Heart left ventricle (tissue), 16 donors: ENCODE measurements at regions not wholly inside any gene's neighbourhood (a gene's known extent, or its start where the extent isn't known, plus 50 kb on each side); places are given as distances from the start of the nearest gene placed in this dataset.

Experiments
- ATAC-seq, 4 donors: fragments of 200-7000 bp; cut with Tn5 transposase; one replicate each; pipeline ENCODE4 v1.9.1; 2020 to 2022; ENCODE audit warnings: moderate library complexity in 4 of 4, mild to moderate bottlenecking in 3 of 4, moderate number of reproducible peaks in 1 of 4
- DNase-seq, 5 donors: peaks; one replicate each; pipeline ENCODE4 v3.0.0-alpha.2; 2020
- H3K27ac ChIP-seq, 12 donors: fragments of 200-600 bp; sonication (generic) in 4 of 12; one replicate each; pipeline versions ENCODE4 v1.5.0 to v1.8.0; 2016 to 2022; ENCODE audit warnings: mild to moderate bottlenecking in 2 of 12
- H3K27me3 ChIP-seq, 9 donors: fragments of 200-600 bp; sonication (generic) in 2 of 9; one replicate each; pipeline versions ENCODE4 v1.5.1 to v1.8.0; 2016 to 2022; ENCODE audit warnings: mild to moderate bottlenecking in 3 of 9
- H3K36me3 ChIP-seq, 9 donors: fragments of 200-600 bp; sonication (generic) in 2 of 9; one replicate each; pipeline versions ENCODE4 v1.5.0 to v1.8.0; 2018 to 2022; ENCODE audit warnings: mild to moderate bottlenecking in 2 of 9
- H3K4me1 ChIP-seq, 12 donors: fragments of 200-600 bp; sonication (generic) in 4 of 12; one replicate each; pipeline versions ENCODE4 v1.5.0 to v1.8.0; 2016 to 2022; ENCODE audit warnings: mild to moderate bottlenecking in 3 of 12
- H3K4me3 ChIP-seq, 12 donors: fragments of 200-600 bp; sonication (generic) in 4 of 12; one replicate each; pipeline versions ENCODE4 v1.5.0 to v1.8.0; 2017 to 2022; ENCODE audit warnings: mild to moderate bottlenecking in 9 of 12, moderate library complexity in 4 of 12
- H3K9me3 ChIP-seq, 12 donors: fragments of 200-600 bp; sonication (generic) in 4 of 12; one replicate each; pipeline versions ENCODE4 v1.5.0 to v1.8.0; 2016 to 2022; ENCODE audit warnings: mild to moderate bottlenecking in 1 of 12
- POLR2A ChIP-seq, 2 donors: fragments of 450-650 bp; IDR thresholded peaks; one replicate each; pipeline ENCODE4 v1.6.1; 2017; ENCODE audit warnings: antibody characterized with exemption in 2 of 2, mild to moderate bottlenecking in 2 of 2, moderate library complexity in 2 of 2
- WGBS, 4 donors: extraction: QIAGEN DNeasy Blood & Tissue Kit in 2 of 4; methylation state at CpG; one replicate each; pipeline versions ENCODE4 v1.1.5 to v1.1.7; 2013 to 2018; 5-methylcytosine and 5-hydroxymethylcytosine counted together
- intact Hi-C, 10 donors: fragments of 100-400 bp; cut with DNase I; formaldehyde crosslinking; loops; one replicate each; pipeline versions ENCODE4 v1.11.1 to v1.14.2; 2022
- TF ChIP-seq, protein P1 (sequence below), 12 donors: fragments of 200-600 bp; sonication (generic) in 4 of 12; IDR thresholded peaks; one replicate each; pipeline versions ENCODE4 v1.5.0 to v1.8.0; 2018 to 2022; ENCODE audit warnings: antibody characterized with exemption in 12 of 12, mild to moderate bottlenecking in 5 of 12
- donor health status: ischemic (EF 13 %, LVEDD 7.1; RV severe dilation, severe dysfunction).
- donor health status: healthy with polysubstance abuse.
- donor health status: DM: no; HTN: yes; CAD: no.
- donor health status: DM: no; HTN: no; CAD: no.
- donor health status: ischemic (EF 25% LVEDD 6.9; RV normal size, moderate dysfunction).
- donor health status: ischemic (EF 25% LVEDD 5.7; RV mildly dilated, moderate dysfunction).
- donor health status: healthy.
- donor health status: DM: yes; HTN: yes; CAD: no.
- donor health status: ischemic (EF 35%, LVEDD 5.7; RV mildly dilated, moderate dysfunction).
- donor health status: nonischemic (EF 11% LVEDD 7.7; RV severe dilation, severe dysfunction).
- donor health status: DM: yes; HTN: yes; CAD: no.
- donor health status: PGD.
- donor health status: ischemic (EF 29% LVEDD 5.4; RV normal size, mild dysfunction).
- donor health status: nonischemic (EF 23%, LVEDD 6.1; RV moderate dilation, normal function).

- WGBS, 4 donors, result 76 to 92% (median 85%) methylated on average over 4 of the region's 4 CpGs
- no peak for TF ChIP-seq POLR2A (IDR thresholded peaks at IDR 0.05)
- TF ChIP-seq, protein P1, sequence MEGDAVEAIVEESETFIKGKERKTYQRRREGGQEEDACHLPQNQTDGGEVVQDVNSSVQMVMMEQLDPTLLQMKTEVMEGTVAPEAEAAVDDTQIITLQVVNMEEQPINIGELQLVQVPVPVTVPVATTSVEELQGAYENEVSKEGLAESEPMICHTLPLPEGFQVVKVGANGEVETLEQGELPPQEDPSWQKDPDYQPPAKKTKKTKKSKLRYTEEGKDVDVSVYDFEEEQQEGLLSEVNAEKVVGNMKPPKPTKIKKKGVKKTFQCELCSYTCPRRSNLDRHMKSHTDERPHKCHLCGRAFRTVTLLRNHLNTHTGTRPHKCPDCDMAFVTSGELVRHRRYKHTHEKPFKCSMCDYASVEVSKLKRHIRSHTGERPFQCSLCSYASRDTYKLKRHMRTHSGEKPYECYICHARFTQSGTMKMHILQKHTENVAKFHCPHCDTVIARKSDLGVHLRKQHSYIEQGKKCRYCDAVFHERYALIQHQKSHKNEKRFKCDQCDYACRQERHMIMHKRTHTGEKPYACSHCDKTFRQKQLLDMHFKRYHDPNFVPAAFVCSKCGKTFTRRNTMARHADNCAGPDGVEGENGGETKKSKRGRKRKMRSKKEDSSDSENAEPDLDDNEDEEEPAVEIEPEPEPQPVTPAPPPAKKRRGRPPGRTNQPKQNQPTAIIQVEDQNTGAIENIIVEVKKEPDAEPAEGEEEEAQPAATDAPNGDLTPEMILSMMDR (IDR thresholded peaks at IDR 0.05), result no peak
- Histone ChIP-seq H3K27me3 (no peaks in the 10 kb centered on the region), H3K36me3 (no peaks in the 10 kb centered on the region), H3K9me3 (no peaks in the 10 kb centered on the region), H3K4me3 (no peak overlapping the region), H3K4me1 (no peaks in the 10 kb centered on the region), H3K27ac (no peak overlapping the region)
- ATAC-seq (no peak), DNase-seq (no peak)
- intact Hi-C loops, result loop anchor here in 1 of 10 donors (1.0 kb wide), 1 partner anchor 15 kb away; no protein-coding TSS in a partner anchor
Observed at GRCh38 chr11:127564810-127565209, 564.2 kb upstream of the KIRREL3 start.

DNA sequence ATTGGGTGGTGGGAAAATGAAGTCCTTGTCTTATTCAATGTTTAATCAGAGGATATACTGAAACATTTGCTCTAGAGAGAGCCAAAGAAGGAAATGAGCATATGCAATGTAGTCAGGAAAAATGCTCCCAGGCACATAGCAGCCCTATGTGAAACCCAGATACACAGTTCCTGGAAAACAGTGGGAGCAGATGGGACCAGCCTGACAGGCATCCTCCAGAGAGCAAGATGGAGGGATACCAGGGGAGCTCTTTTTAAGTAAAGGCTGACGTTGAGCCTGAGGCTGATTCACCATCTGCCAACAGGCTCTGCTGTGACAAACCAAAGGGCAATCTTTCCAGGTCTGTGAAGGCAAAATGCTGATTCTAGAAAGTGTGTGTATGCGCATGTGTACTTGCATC lies 559.4 kb upstream of the KIRREL3 start:
- TF ChIP-seq, protein P1 (IDR thresholded peaks at IDR 0.05), result no peak
- no peak for TF ChIP-seq POLR2A (IDR thresholded peaks at IDR 0.05)
- no peaks in the 10 kb centered on the region for H3K9me3 ChIP-seq
- ATAC-seq (no peak), DNase-seq (no peak)
- H3K27ac ChIP-seq, result no peak overlapping the region
- H3K4me3 ChIP-seq, result no peak overlapping the region
- intact Hi-C loops, result no loop called here
- H3K4me1 ChIP-seq, result no peaks in the 10 kb centered on the region
- H3K36me3 ChIP-seq, result no peaks in the 10 kb centered on the region
- 30 to 87% (median 45%) methylated on average over 2 of the region's 2 CpGs for WGBS, 4 donors
- H3K27me3 ChIP-seq, result no peaks in the 10 kb centered on the region

DNA sequence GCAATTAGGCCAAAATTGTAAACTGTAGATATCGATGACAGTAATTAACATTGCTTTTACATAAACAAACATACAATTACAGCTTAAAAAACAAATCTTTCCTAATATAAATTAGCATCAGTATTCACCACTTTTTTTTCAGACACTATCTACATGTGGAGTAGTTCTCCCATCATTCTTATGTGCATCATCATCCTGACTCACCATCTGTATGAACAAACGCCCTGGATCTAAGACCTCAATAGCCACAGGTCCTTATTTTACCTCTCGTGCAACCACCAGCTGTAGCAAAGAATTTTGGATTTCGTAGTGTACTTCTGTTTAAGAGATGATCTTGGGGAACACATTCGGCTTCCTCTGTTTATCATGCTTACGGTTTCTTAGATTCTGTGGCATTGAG lies 551.9 kb upstream of the KIRREL3 start:
- 82 to 87% (median 85%) methylated on average over 6 of the region's 6 CpGs for WGBS, 4 donors
- Histone ChIP-seq H3K4me1 (no peaks in the 10 kb centered on the region), H3K27ac (no peak overlapping the region), H3K27me3 (no peaks in the 10 kb centered on the region), H3K4me3 (no peak overlapping the region), H3K36me3 (no peaks in the 10 kb centered on the region), H3K9me3 (no peaks in the 10 kb centered on the region)
- ATAC-seq, result no peak
- TF ChIP-seq, protein P1 (IDR thresholded peaks at IDR 0.05), result no peak
- no peak for TF ChIP-seq POLR2A (IDR thresholded peaks at IDR 0.05)
- no peak for DNase-seq
- intact Hi-C loops, result no loop called here

- H3K27ac ChIP-seq, result no peak overlapping the region
- no peaks in the 10 kb centered on the region for H3K9me3 ChIP-seq
- no peaks in the 10 kb centered on the region for H3K27me3 ChIP-seq
- no peaks in the 10 kb centered on the region for H3K4me1 ChIP-seq
- intact Hi-C loops, result no loop called here
- no peak overlapping the region for H3K4me3 ChIP-seq
- TF ChIP-seq POLR2A (IDR thresholded peaks at IDR 0.05), result no peak
- TF ChIP-seq, protein P1 (IDR thresholded peaks at IDR 0.05), result no peak
- ATAC-seq, result no peak
- WGBS, 4 donors, result 39 to 53% (median 48%) methylated on average over 3 of the region's 3 CpGs
- DNase-seq, result no peak
- H3K36me3 ChIP-seq, result no peaks in the 10 kb centered on the region
Observed at GRCh38 chr11:127531167-127531566, 530.6 kb upstream of the KIRREL3 start.
